Thoracic aorta (tissue), 2 donors: ENCODE measurements at regions not wholly inside any gene's neighbourhood (a gene's known extent, or its start where the extent isn't known, plus 50 kb on each side); places are given as distances from the start of the nearest gene placed in this dataset.

Source experiments
- ATAC-seq: fragments of 150-250 bp; one replicate; pipeline ENCODE4 v1.8.0; 2017; ENCODE audit warnings: low read depth; ENCODE audit not compliant: insufficient number of reproducible peaks, low FRiP score
- DNase-seq: peaks from one replicate; pipeline ENCODE4 v3.0.0-alpha.2; 2020; ENCODE audit warnings: low spot score
- H3K27ac ChIP-seq, 2 donors: fragments of 200-600 bp; sonication (generic); 1 replicate in 1 of 2; 2 replicates in 1 of 2; pipeline ENCODE4 v1.5.1; 2016; ENCODE audit warnings: mild to moderate bottlenecking in 2 of 2, moderate library complexity in 2 of 2
- H3K27me3 ChIP-seq: fragments of 200-600 bp; sonication (generic); replicated peaks from 2 replicates; pipeline ENCODE4 v1.6.0; 2016; ENCODE audit warnings: mild to moderate bottlenecking; ENCODE audit not compliant: insufficient read depth
- H3K36me3 ChIP-seq: fragments of 200-600 bp; sonication (generic); one replicate; pipeline ENCODE4 v1.5.1; 2016
- H3K4me1 ChIP-seq, 2 donors: fragments of 200-600 bp; sonication (generic); 1 replicate in 1 of 2; 2 replicates in 1 of 2; pipeline versions ENCODE4 v1.5.1 to v1.6.0; 2016; ENCODE audit warnings: low read depth in 2 of 2, mild to moderate bottlenecking in 1 of 2; ENCODE audit not compliant: control insufficient read depth in 1 of 2
- H3K4me3 ChIP-seq: fragments of 200-600 bp; sonication (generic); 2 replicates; pipeline ENCODE4 v1.5.1; 2016; ENCODE audit warnings: mild to moderate bottlenecking
- H3K9me3 ChIP-seq: fragments of 200-600 bp; sonication (generic); 2 replicates; pipeline ENCODE4 v1.5.1; 2016
- TF ChIP-seq, protein P1 (sequence below): fragments of 200-600 bp; sonication (generic); IDR thresholded peaks from one replicate; pipeline ENCODE4 v1.5.1; 2019; ENCODE audit warnings: antibody characterized with exemption

DNA sequence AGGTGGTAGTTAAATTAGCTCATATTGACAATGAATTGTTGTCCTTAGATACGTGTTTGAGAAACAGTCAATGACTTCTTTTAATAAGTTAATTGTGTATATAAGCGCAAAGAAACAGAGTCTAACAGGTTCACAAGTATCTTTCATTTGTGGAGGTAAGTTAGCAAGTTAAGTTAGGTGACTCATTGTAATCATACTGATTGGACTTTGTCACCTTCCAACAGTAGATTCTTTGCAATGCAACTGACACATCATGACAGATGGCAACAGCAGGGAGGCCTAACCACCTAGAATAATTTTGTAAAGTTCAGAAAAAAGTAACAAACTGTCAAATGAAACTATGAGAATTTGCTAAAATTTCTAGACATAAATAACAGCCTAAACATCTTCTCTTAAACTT is 207.6 kb upstream of the PITX2 start:
- no peaks in the 10 kb centered on the region for H3K27me3 ChIP-seq
- no peak overlapping the region for H3K4me3 ChIP-seq
- no peak for ATAC-seq
- no peaks in the 10 kb centered on the region for H3K36me3 ChIP-seq
- TF ChIP-seq, protein P1, sequence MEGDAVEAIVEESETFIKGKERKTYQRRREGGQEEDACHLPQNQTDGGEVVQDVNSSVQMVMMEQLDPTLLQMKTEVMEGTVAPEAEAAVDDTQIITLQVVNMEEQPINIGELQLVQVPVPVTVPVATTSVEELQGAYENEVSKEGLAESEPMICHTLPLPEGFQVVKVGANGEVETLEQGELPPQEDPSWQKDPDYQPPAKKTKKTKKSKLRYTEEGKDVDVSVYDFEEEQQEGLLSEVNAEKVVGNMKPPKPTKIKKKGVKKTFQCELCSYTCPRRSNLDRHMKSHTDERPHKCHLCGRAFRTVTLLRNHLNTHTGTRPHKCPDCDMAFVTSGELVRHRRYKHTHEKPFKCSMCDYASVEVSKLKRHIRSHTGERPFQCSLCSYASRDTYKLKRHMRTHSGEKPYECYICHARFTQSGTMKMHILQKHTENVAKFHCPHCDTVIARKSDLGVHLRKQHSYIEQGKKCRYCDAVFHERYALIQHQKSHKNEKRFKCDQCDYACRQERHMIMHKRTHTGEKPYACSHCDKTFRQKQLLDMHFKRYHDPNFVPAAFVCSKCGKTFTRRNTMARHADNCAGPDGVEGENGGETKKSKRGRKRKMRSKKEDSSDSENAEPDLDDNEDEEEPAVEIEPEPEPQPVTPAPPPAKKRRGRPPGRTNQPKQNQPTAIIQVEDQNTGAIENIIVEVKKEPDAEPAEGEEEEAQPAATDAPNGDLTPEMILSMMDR = no peak
- H3K27ac ChIP-seq = no peak overlapping the region
- no peaks in the 10 kb centered on the region for H3K4me1 ChIP-seq
- no peak for DNase-seq
- no peaks in the 10 kb centered on the region for H3K9me3 ChIP-seq

- Histone ChIP-seq H3K4me3 (no peak overlapping the region), H3K27me3 (no peaks in the 10 kb centered on the region), H3K27ac (no peak overlapping the region), H3K36me3 (no peaks in the 10 kb centered on the region), H3K4me1 (no peaks in the 10 kb centered on the region), H3K9me3 (no peaks in the 10 kb centered on the region)
- ATAC-seq (no peak), DNase-seq (no peak)
- TF ChIP-seq, protein P1 = no peak
Observed at GRCh38 chr4:110837896-110838450, 215.1 kb upstream of the PITX2 start.

- Histone ChIP-seq H3K36me3 (no peaks in the 10 kb centered on the region), H3K9me3 (no peaks in the 10 kb centered on the region), H3K27me3 (no peaks in the 10 kb centered on the region), H3K4me1 (no peaks in the 10 kb centered on the region), H3K4me3 (no peak overlapping the region), H3K27ac (no peak overlapping the region)
- TF ChIP-seq, protein P1 = no peak
- DNase-seq = no peak
- ATAC-seq = no peak
Observed at GRCh38 chr4:110840221-110840654, 217.4 kb upstream of the PITX2 start.

DNA sequence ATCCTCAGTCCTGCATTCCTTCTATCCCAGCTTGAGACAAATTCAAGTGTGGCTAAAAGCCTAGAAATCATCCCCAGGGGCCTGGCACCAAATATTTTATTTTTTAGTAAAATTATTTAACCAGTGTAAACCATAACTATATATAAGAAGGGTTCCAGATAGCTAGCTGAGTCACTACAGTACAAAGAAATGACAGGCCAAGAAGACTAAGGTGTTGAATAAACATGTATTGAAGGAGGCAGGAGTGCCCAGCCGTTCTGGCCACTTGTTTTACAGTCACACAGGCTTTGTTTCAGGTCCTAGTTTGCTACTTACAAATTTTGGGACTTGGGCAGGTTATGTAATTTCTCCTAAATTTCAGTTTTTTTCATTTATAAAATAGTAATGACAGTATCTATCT is 225.9 kb upstream of the PITX2 start:
- no peaks in the 10 kb centered on the region for H3K9me3 ChIP-seq
- no peaks in the 10 kb centered on the region for H3K36me3 ChIP-seq
- no peaks in the 10 kb centered on the region for H3K4me1 ChIP-seq
- no peak for ATAC-seq
- DNase-seq = no peak
- H3K27ac ChIP-seq = no peak overlapping the region
- no peaks in the 10 kb centered on the region for H3K27me3 ChIP-seq
- TF ChIP-seq, protein P1 = no peak
- H3K4me3 ChIP-seq = no peak overlapping the region

DNA sequence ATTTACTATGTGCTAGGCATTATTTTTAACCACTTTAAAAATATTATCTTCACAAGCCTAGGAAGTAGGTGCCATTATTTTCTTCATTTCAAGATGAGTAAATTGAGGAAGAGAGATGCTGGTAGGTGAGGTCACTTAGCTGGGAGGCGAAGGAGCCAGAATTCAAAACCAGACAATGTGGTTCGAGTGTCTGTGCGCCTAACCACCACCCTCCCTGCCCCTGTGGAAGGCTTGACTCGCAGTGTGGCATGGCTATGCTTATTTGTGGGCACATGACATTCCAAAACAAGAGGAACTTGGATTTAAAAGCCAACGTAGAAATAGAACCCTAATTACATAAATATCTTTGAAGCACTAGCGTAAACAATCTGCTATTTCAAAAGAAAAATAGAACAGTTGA is 226.6 kb upstream of the PITX2 start:
- Histone ChIP-seq H3K27ac (no peak overlapping the region), H3K9me3 (no peaks in the 10 kb centered on the region), H3K36me3 (no peaks in the 10 kb centered on the region), H3K4me3 (no peak overlapping the region), H3K27me3 (no peaks in the 10 kb centered on the region), H3K4me1 (no peaks in the 10 kb centered on the region)
- ATAC-seq (no peak), DNase-seq (no peak)
- TF ChIP-seq, protein P1 = no peak
